ENCODE measurements at regions not wholly inside any gene's neighbourhood (a gene's known extent, or its start where the extent isn't known, plus 50 kb on each side); places are given as distances from the start of the nearest gene placed in this dataset.
"Not testable (repeated sequence)": the region's sequence is repeated elsewhere in the genome, so short reads cannot be mapped to it uniquely, and the experiment has no call there.

- Histone ChIP-seq H3K9ac (ENCODE audit: low read length) (no peak overlapping the region), H3K79me2 (replicated peaks; ENCODE audit: insufficient read depth, low read length) (no peaks in the 10 kb centered on the region), H3K27me3 (ENCODE audit: insufficient read depth, low read depth, low read length) (no peaks in the 10 kb centered on the region), H4K20me1 (ENCODE audit: insufficient read depth) (no peaks in the 10 kb centered on the region), H2AFZ (ENCODE audit: low read depth, low read length) (no peak overlapping the region), H3F3A (ENCODE audit: insufficient read depth, low read length, poor library complexity, severe bottlenecking) (no peaks in the 10 kb centered on the region), H3K27ac (ENCODE audit: low read length) (no peak overlapping the region), H3K9me3 (ENCODE audit: low read length) (no peaks in the 10 kb centered on the region), H3K4me3 (ENCODE audit: low read length) (no peak overlapping the region), H3K9me2 (ENCODE audit: insufficient read depth, low read length) (no peaks in the 10 kb centered on the region), H3K36me3 (ENCODE audit: insufficient read depth, low read length) (no peaks in the 10 kb centered on the region), H3K4me2 (ENCODE audit: low read length) (no peak overlapping the region)
- no peak for TF ChIP-seq RAD21 (conservative IDR thresholded peaks at IDR 0.05)
- TF ChIP-seq EP300 (conservative IDR thresholded peaks at IDR 0.05; ENCODE audit: poor library complexity, severe bottlenecking), result no peak
- no peak for TF ChIP-seq TAF1 (IDR thresholded peaks at IDR 0.05; ENCODE audit: low read depth)
- TF ChIP-seq POLR2AphosphoS5 (IDR thresholded peaks at IDR 0.05), result no peak
- TF ChIP-seq CTCF (IDR thresholded peaks at IDR 0.05; ENCODE audit: poor library complexity, severe bottlenecking), result no peak
- TF ChIP-seq EZH2 (IDR thresholded peaks at IDR 0.05; ENCODE audit: borderline replicate concordance, insufficient read depth, low read length, poor library complexity, severe bottlenecking), result no peak
- TF ChIP-seq SMC3 (conservative IDR thresholded peaks at IDR 0.05; ENCODE audit: poor library complexity), result no peak
- TF ChIP-seq REST (IDR thresholded peaks at IDR 0.05; ENCODE audit: borderline replicate concordance), result no peak
- no peak for TF ChIP-seq MXI1 (conservative IDR thresholded peaks at IDR 0.05; ENCODE audit: poor library complexity, severe bottlenecking)
Observed at GRCh38 chr3:90076136-90076535, 968.7 kb downstream of the EPHA3 start.

GRCh38 chr3:90080988-90081387 is 973.6 kb downstream of the EPHA3 start:
- no peak overlapping the region for H2AFZ ChIP-seq (ENCODE audit: low read depth, low read length)
- no peaks in the 10 kb centered on the region for H4K20me1 ChIP-seq (ENCODE audit: insufficient read depth)
- no peaks in the 10 kb centered on the region for H3K27me3 ChIP-seq (ENCODE audit: insufficient read depth, low read depth, low read length)
- no peak overlapping the region for H3K4me3 ChIP-seq (ENCODE audit: low read length)
- H3K9me2 ChIP-seq (ENCODE audit: insufficient read depth, low read length), result no peaks in the 10 kb centered on the region
- H3K27ac ChIP-seq (ENCODE audit: low read length), result no peak overlapping the region
- H3K9me3 ChIP-seq (ENCODE audit: low read length), result no peaks in the 10 kb centered on the region
- H3K36me3 ChIP-seq (ENCODE audit: insufficient read depth, low read length), result no peaks in the 10 kb centered on the region
- H3F3A ChIP-seq (ENCODE audit: insufficient read depth, low read length, poor library complexity, severe bottlenecking), result no peaks in the 10 kb centered on the region
- H3K9ac ChIP-seq (ENCODE audit: low read length), result no peak overlapping the region
- H3K79me2 ChIP-seq (replicated peaks; ENCODE audit: insufficient read depth, low read length), result no peaks in the 10 kb centered on the region
- no peak overlapping the region for H3K4me2 ChIP-seq (ENCODE audit: low read length)
- TF ChIP-seq TAF1 (IDR thresholded peaks at IDR 0.05; ENCODE audit: low read depth), result no peak
- TF ChIP-seq EZH2 (IDR thresholded peaks at IDR 0.05; ENCODE audit: borderline replicate concordance, insufficient read depth, low read length, poor library complexity, severe bottlenecking), result no peak
- TF ChIP-seq REST (IDR thresholded peaks at IDR 0.05; ENCODE audit: borderline replicate concordance), result no peak
- no peak for TF ChIP-seq SMC3 (conservative IDR thresholded peaks at IDR 0.05; ENCODE audit: poor library complexity)
- TF ChIP-seq CTCF (IDR thresholded peaks at IDR 0.05; ENCODE audit: poor library complexity, severe bottlenecking), result no peak
- TF ChIP-seq RAD21 (conservative IDR thresholded peaks at IDR 0.05), result no peak
- TF ChIP-seq EP300 (conservative IDR thresholded peaks at IDR 0.05; ENCODE audit: poor library complexity, severe bottlenecking), result no peak
- no peak for TF ChIP-seq POLR2AphosphoS5 (IDR thresholded peaks at IDR 0.05)
- TF ChIP-seq MXI1 (conservative IDR thresholded peaks at IDR 0.05; ENCODE audit: poor library complexity, severe bottlenecking), result no peak

GRCh38 chr3:90086297-90086696 is 978.9 kb downstream of the EPHA3 start:
- H3K27ac ChIP-seq (ENCODE audit: low read length); H3K79me2 ChIP-seq (replicated peaks; ENCODE audit: insufficient read depth, low read length); H2AFZ ChIP-seq (ENCODE audit: low read depth, low read length); H3K9ac ChIP-seq (ENCODE audit: low read length); H3K27me3 ChIP-seq (ENCODE audit: insufficient read depth, low read depth, low read length); H3K4me2 ChIP-seq (ENCODE audit: low read length); H3K9me3 ChIP-seq (ENCODE audit: low read length); H4K20me1 ChIP-seq (ENCODE audit: insufficient read depth); H3K9me2 ChIP-seq (ENCODE audit: insufficient read depth, low read length); H3K4me3 ChIP-seq (ENCODE audit: low read length); H3F3A ChIP-seq (ENCODE audit: insufficient read depth, low read length, poor library complexity, severe bottlenecking); H3K36me3 ChIP-seq (ENCODE audit: insufficient read depth, low read length): not testable (repeated sequence)
